HCT116 (cell line): ENCODE measurements at regions not wholly inside any gene's neighbourhood (a gene's known extent, or its start where the extent isn't known, plus 50 kb on each side); places are given as distances from the start of the nearest gene placed in this dataset.

Experiments
- ATAC-seq: fragments of 200-7000 bp; cut with Tn5 transposase; 2 replicates; pipeline ENCODE4 v1.9.1; 2020; ENCODE audit warnings: mild to moderate bottlenecking, moderate library complexity
- BruUV-seq: library from RNA; stranded (reverse); fragments of 400-500 nt; replicated peaks from 2 replicates; lab custom pipeline; 2021; lab: Mats Ljungman, UMichigan
- CTCF ChIA-PET: fragments of 300-600 bp; sonication (Branson Sonifier 250); formaldehyde crosslinking; loops from one replicate; lab custom pipeline; 2021; ENCODE audit warnings: antibody characterized with exemption; lab: Charles Lee
- POLR2A ChIA-PET: fragments of 300-600, 350-600 bp; sonication (Branson Sonifier 250); formaldehyde crosslinking; loops from one replicate; lab custom pipeline; 2021; ENCODE audit warnings: antibody characterized with exemption; lab: Charles Lee
- RAD21 ChIA-PET, 2 experiments: fragments of 300-600 bp; sonication (Branson Sonifier 250); formaldehyde crosslinking; loops; one replicate each; lab custom pipeline; 2023; ENCODE audit warnings: low total read pairs in 2 of 2; ENCODE audit not compliant: uncharacterized antibody in 2 of 2, unreplicated experiment in 2 of 2, low non-redundant PET in 1 of 2; lab: Charles Lee
- DNase-seq: peaks from one replicate; pipeline ENCODE4 v3.0.0-alpha.2; 2010; ENCODE audit warnings: low read depth, low spot score
- H2AFZ ChIP-seq: fragments of 200-600 bp; shearing (Covaris generic), sonication (generic); 2 replicates; pipeline ENCODE4 v1.6.1; 2017; ENCODE audit warnings: low read depth, mixed run types, mixed read lengths, antibody characterized with exemption, low read length; ENCODE audit not compliant: poor library complexity, severe bottlenecking
- H3K27ac ChIP-seq: 2 replicates; pipeline ENCODE4 v1.5.1; 2012; ENCODE audit warnings: low read depth, low read length
- H3K27me3 ChIP-seq: fragments of 200-600 bp; sonication (generic); 2 replicates; pipeline ENCODE4 v1.6.1; 2016; ENCODE audit warnings: mixed run types, low read length, mixed read lengths; ENCODE audit not compliant: insufficient read depth
- H3K36me3 ChIP-seq, 2 experiments: fragments of 200-500 bp in 1 of 2; fragments of 200-600 bp in 1 of 2; sonication (Bioruptor generic) in 1 of 2; sonication (generic) in 1 of 2; 2 replicates each; pipeline versions ENCODE4 v1.5.1 to v1.6.1; 2014 to 2016; ENCODE audit warnings: low read length in 2 of 2, inconsistent platforms in 1 of 2, mixed read lengths in 1 of 2, mixed run types in 1 of 2; ENCODE audit not compliant: insufficient read depth in 2 of 2, control insufficient read depth in 1 of 2
- H3K4me1 ChIP-seq, 2 experiments: fragments of 200-600 bp in 1 of 2; sonication (generic) in 1 of 2; 2 replicates each; pipeline versions ENCODE4 v1.5.1 to v1.6.1; 2012 to 2017; ENCODE audit warnings: low read length in 2 of 2, inconsistent platforms in 1 of 2, mild to moderate bottlenecking in 1 of 2, mixed read lengths in 1 of 2, mixed run types in 1 of 2, moderate library complexity in 1 of 2; ENCODE audit not compliant: insufficient read depth in 2 of 2, control insufficient read depth in 1 of 2
- H3K4me2 ChIP-seq: fragments of 200-600 bp; sonication (generic); 2 replicates; pipeline ENCODE4 v1.6.1; 2017; ENCODE audit warnings: mixed run types, low read length, mixed read lengths
- H3K4me3 ChIP-seq, 2 experiments: fragments of 200-600 bp in 1 of 2; sonication (generic) in 1 of 2; replicated peaks in 1 of 2; 2 replicates each; pipeline ENCODE4 v1.5.1; 2011 to 2016; ENCODE audit warnings: low read length in 2 of 2, control low read depth in 1 of 2, low read depth in 1 of 2, mild to moderate bottlenecking in 1 of 2, mixed read lengths in 1 of 2, mixed run types in 1 of 2
- H3K79me2 ChIP-seq: fragments of 200-600 bp; sonication (generic); 2 replicates; pipeline ENCODE4 v1.6.1; 2017; ENCODE audit warnings: mild to moderate bottlenecking, mixed run types, low read length, moderate library complexity, mixed read lengths; ENCODE audit not compliant: insufficient read depth
- H3K9ac ChIP-seq: fragments of 200-600 bp; sonication (generic); 2 replicates; pipeline ENCODE4 v1.6.1; 2016; ENCODE audit warnings: low read length, mixed read lengths
- H3K9me2 ChIP-seq: fragments of 200-600 bp; sonication (generic), shearing (Covaris generic); 2 replicates; pipeline ENCODE4 v1.6.1; 2017; ENCODE audit warnings: mixed run types, mild to moderate bottlenecking, moderate library complexity; ENCODE audit not compliant: insufficient read depth
- H3K9me3 ChIP-seq, 2 experiments: fragments of 200-500 bp in 1 of 2; fragments of 200-600 bp in 1 of 2; sonication (Bioruptor generic) in 1 of 2; sonication (generic) in 1 of 2; 2 replicates each; pipeline ENCODE4 v1.6.1; 2014 to 2017; ENCODE audit warnings: low read length in 2 of 2, mixed read lengths in 2 of 2, inconsistent platforms in 1 of 2, low read depth in 1 of 2, mild to moderate bottlenecking in 1 of 2, mixed run types in 1 of 2, moderate library complexity in 1 of 2; ENCODE audit not compliant: control insufficient read depth in 1 of 2, insufficient read depth in 1 of 2
- H4K20me1 ChIP-seq: fragments of 200-600 bp; sonication (generic), shearing (Covaris generic); 2 replicates; pipeline ENCODE4 v1.6.1; 2017; ENCODE audit warnings: mixed run types, mild to moderate bottlenecking, moderate library complexity; ENCODE audit not compliant: insufficient read depth
- EGR1 ChIP-seq: IDR thresholded peaks from 2 replicates; pipeline ENCODE4 v1.6.1; 2012; ENCODE audit warnings: low read depth
- ELF1 ChIP-seq: IDR thresholded peaks from 2 replicates; pipeline ENCODE4 v1.6.1; 2012; ENCODE audit warnings: low read depth, borderline replicate concordance
- EZH2 ChIP-seq: fragments of 200-600 bp; sonication (generic); IDR thresholded peaks from 2 replicates; pipeline ENCODE4 v1.6.1; 2017; ENCODE audit warnings: antibody characterized with exemption, mixed run types
- EZH2phosphoT487 ChIP-seq: fragments of 200-600 bp; IDR thresholded peaks from 2 replicates; pipeline ENCODE4 v1.6.1; 2018; ENCODE audit warnings: antibody characterized with exemption, borderline replicate concordance
- FOSL1 ChIP-seq: IDR thresholded peaks from 2 replicates; pipeline ENCODE4 v1.6.1; 2012; ENCODE audit warnings: low read depth
- JUND ChIP-seq: IDR thresholded peaks from 2 replicates; pipeline ENCODE4 v1.6.1; 2012
- POLR2A ChIP-seq: IDR thresholded peaks from 2 replicates; pipeline ENCODE4 v1.7.0; 2011; ENCODE audit warnings: borderline replicate concordance; ENCODE audit not compliant: insufficient read depth, insufficient read length; ENCODE audit errors: extremely low read depth
- POLR2AphosphoS5 ChIP-seq: IDR thresholded peaks from 2 replicates; pipeline ENCODE4 v1.6.1; 2011; ENCODE audit warnings: mild to moderate bottlenecking, low read depth, low read length, moderate library complexity
- REST ChIP-seq: IDR thresholded peaks from 2 replicates; pipeline ENCODE4 v1.6.1; 2012; ENCODE audit warnings: low read depth
- SIN3A ChIP-seq: IDR thresholded peaks from 2 replicates; pipeline ENCODE4 v1.6.1; 2012; ENCODE audit warnings: low read depth
- TCF7L2 ChIP-seq: IDR thresholded peaks from 2 replicates; pipeline ENCODE4 v1.7.0; 2011; ENCODE audit warnings: borderline replicate concordance, inconsistent platforms; ENCODE audit not compliant: insufficient read depth, insufficient read length; ENCODE audit errors: extremely low read depth
- YY1 ChIP-seq: IDR thresholded peaks from 2 replicates; pipeline ENCODE4 v1.6.1; 2011; ENCODE audit warnings: low read length, low read depth, moderate library complexity, mild to moderate bottlenecking; ENCODE audit not compliant: insufficient replicate concordance; ENCODE audit errors: extremely low read depth
- ZBTB33 ChIP-seq: IDR thresholded peaks from 2 replicates; pipeline ENCODE4 v1.6.1; 2011; ENCODE audit warnings: mild to moderate bottlenecking, low read length, moderate library complexity; ENCODE audit not compliant: insufficient replicate concordance; ENCODE audit errors: extremely low read depth
- ZFX ChIP-seq: fragments of 450-650 bp; IDR thresholded peaks from 2 replicates; pipeline ENCODE4 v1.6.1; 2017
- intact Hi-C: fragments of 100-400 bp; cut with micrococcal nuclease; formaldehyde crosslinking; loops from 2 replicates; pipeline ENCODE4 v1.10.0; 2022
- TF ChIP-seq, protein P1 (sequence below): IDR thresholded peaks from 2 replicates; pipeline ENCODE4 v1.6.1; 2012
- TF ChIP-seq, protein P2 (sequence below), 3 experiments: fragments of 200-600 bp in 1 of 3; sonication (generic) in 1 of 3; IDR thresholded peaks in 2 of 3; conservative IDR thresholded peaks in 1 of 3; 2 replicates each; pipeline ENCODE4 v1.5.1; 2012 to 2017; ENCODE audit warnings: low read depth in 2 of 3, low read length in 2 of 3, antibody characterized with exemption in 1 of 3, borderline replicate concordance in 1 of 3, control low read depth in 1 of 3, mild to moderate bottlenecking in 1 of 3, mixed read lengths in 1 of 3, mixed run types in 1 of 3, moderate library complexity in 1 of 3; ENCODE audit not compliant: insufficient read depth in 1 of 3

- TF ChIP-seq, protein P1, sequence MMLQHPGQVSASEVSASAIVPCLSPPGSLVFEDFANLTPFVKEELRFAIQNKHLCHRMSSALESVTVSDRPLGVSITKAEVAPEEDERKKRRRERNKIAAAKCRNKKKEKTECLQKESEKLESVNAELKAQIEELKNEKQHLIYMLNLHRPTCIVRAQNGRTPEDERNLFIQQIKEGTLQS, result no peak
- TF ChIP-seq TCF7L2 (no peak), REST (no peak), EGR1 (no peak), JUND (no peak), FOSL1 (no peak)
- TF ChIP-seq, all 23 proteins: peak for 0
Measured at GRCh38 chr6:4412488-4412887, 277.1 kb upstream of the ECI2 start (continued).

- Histone ChIP-seq H3K9ac (no peak overlapping the region), H3K27me3 (no peaks in the 10 kb centered on the region), H2AFZ (no peak overlapping the region), H3K9me2 (no peaks in the 10 kb centered on the region), H3K4me1 (no peaks in the 10 kb centered on the region), H3K4me3 (no peak overlapping the region), H3K79me2 (no peaks in the 10 kb centered on the region), H3K9me3 (no peaks in the 10 kb centered on the region), H4K20me1 (no peaks in the 10 kb centered on the region), H3K27ac (no peak overlapping the region), H3K36me3 (no peaks in the 10 kb centered on the region), H3K4me2 (no peak overlapping the region)
- POLR2A ChIA-PET, result no interaction called here
- RAD21 ChIA-PET, result no interaction called here
- CTCF ChIA-PET, result no interaction called here
- ATAC-seq (no peak), DNase-seq (no peak)
- intact Hi-C loops, result no loop called here
- BruUV-seq, result no TSS peak
- TF ChIP-seq POLR2AphosphoS5, result no peak
- no peak for TF ChIP-seq EZH2phosphoT487
- TF ChIP-seq, protein P2, sequence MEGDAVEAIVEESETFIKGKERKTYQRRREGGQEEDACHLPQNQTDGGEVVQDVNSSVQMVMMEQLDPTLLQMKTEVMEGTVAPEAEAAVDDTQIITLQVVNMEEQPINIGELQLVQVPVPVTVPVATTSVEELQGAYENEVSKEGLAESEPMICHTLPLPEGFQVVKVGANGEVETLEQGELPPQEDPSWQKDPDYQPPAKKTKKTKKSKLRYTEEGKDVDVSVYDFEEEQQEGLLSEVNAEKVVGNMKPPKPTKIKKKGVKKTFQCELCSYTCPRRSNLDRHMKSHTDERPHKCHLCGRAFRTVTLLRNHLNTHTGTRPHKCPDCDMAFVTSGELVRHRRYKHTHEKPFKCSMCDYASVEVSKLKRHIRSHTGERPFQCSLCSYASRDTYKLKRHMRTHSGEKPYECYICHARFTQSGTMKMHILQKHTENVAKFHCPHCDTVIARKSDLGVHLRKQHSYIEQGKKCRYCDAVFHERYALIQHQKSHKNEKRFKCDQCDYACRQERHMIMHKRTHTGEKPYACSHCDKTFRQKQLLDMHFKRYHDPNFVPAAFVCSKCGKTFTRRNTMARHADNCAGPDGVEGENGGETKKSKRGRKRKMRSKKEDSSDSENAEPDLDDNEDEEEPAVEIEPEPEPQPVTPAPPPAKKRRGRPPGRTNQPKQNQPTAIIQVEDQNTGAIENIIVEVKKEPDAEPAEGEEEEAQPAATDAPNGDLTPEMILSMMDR (IDR thresholded peaks at IDR 0.05 in 2 of 3, conservative IDR thresholded peaks at IDR 0.05 in 1 of 3; ENCODE audit: borderline replicate concordance in 1 of 3, insufficient read depth in 1 of 3, low read depth in 2 of 3, low read length in 2 of 3), result no peak
- TF ChIP-seq, protein P1, result no peak
- TF ChIP-seq YY1, result no peak
- TF ChIP-seq JUND, result no peak
- TF ChIP-seq TCF7L2, result no peak
- no peak for TF ChIP-seq ZBTB33
- no peak for TF ChIP-seq ELF1
- TF ChIP-seq SIN3A, result no peak
- no peak for TF ChIP-seq EGR1
- TF ChIP-seq ZFX, result no peak
- TF ChIP-seq POLR2A, result no peak
- TF ChIP-seq EZH2, result no peak
Measured at GRCh38 chr6:4412077-4412476, 276.7 kb upstream of the ECI2 start.
